ENCODE measurements at regions not wholly inside any gene's neighbourhood (a gene's known extent, or its start where the extent isn't known, plus 50 kb on each side); places are given as distances from the start of the nearest gene placed in this dataset.

DNA sequence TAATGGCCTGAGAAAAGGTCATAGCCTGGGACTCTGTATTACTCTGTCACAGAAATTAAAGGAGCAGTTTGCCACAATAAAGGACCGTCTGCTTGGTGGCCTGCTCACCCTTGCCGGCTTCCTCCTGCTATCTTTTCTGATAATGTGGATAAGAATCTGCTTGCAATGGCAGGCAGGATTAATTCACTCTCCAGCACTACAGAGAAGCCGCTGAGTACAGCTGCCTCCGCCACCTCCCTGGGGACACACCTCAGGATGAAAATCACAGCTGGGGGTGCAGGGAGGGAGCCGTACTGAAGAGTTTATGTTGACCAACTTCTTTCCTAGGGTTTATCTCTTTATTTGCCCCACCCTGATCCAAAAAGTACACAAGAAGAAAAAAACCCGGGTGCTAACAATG, 245.9 kb upstream of the RPL38 start:
- ATAC-seq = no peak

DNA sequence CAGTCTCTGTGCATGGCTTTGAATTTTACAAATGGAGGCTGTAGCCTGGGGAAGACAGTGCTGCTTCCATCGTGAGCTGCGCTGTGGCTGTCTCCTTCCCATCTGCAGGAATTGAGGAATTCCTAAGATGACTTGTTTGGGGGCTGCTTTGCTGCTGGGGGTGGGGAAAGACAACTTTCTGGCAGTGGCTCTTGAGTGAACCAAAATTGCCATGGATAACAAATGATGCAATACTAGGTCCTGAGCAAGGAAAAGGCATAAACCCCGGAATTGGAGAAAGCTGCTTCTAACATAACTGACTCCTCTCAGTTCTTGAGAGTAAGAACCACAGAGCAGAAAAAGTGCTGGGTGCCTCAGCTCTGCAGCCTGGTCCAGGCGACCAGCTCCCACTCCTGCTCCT, 245.0 kb upstream of the RPL38 start:
- ATAC-seq = no peak

DNA sequence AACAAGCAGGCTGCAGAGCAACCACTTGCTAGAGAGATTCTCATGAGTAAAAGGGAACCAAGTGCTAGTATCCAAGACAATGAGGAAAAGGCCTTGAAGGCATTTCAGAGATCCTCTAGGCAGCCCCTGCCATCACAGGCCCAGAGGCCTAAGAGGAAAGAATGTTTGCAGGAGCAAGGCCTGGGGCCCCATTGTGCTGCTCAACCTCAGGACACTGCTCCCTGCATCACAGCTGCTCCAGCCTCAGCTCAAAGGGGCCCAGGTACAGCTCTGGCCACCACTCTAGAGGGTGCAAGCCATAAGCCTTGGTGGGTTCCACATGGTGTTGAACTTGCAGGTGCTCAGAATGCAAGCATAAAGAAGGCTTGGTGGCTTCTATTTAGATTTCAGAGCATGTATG, 243.0 kb upstream of the RPL38 start:
- ATAC-seq = no peak

DNA sequence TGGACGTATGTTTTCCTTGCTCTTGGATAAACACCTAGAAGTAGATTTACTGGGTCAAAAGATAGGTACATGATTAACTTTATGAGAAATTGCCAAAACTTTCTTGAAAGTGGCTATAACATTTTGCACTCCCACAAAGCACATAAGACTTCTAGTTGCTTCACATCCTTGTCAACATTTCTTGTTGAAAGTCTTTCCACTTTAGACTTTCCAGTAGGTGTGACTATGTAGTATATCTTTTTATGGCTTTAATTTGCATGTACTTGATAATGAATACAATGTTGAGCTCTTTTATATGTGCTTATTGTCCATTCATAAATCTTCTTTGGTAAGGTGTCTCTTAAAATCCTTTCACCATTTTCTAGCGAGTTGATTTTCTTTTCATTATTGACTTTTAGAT, 241.2 kb upstream of the RPL38 start:
- no peak for ATAC-seq

DNA sequence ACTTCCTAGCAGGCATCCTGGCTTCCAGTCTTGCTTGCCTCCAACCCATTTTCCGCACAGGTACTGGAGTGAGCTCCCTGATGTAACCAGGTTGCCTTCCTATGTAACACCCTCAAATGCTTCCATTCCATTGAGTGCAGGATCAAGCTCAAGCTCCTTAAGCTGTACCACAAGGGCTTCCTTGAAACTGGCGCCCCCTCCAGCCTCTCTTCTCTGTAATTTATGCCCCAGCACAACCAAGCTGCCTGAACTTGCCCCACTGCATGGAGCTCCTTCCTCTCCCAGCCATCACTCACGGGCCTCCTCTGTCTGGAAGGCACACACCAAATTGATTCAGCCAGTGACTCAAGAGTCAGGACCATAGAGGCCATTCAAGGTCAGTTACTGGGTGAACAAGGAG, 234.8 kb upstream of the RPL38 start:
- ATAC-seq = no peak

DNA sequence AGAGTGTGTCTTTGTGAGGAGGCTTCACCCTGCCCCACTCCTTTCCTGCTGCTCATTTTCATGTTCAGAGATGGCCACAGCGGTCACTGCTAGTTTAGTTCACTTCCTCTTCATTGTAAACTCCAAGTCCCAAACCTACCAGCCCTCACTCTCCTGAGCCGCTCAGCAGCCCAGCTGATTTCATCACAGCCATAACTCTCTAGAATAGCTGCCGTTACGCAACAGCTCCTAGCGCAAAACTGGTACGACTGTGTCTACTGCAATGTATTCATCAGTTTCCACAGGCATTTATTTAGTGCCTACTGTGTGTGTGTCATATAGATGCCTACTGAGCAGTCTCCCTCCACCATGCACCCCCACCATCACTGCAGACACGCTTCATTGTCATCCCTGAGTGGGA, 233.5 kb upstream of the RPL38 start:
- ATAC-seq = no peak

DNA sequence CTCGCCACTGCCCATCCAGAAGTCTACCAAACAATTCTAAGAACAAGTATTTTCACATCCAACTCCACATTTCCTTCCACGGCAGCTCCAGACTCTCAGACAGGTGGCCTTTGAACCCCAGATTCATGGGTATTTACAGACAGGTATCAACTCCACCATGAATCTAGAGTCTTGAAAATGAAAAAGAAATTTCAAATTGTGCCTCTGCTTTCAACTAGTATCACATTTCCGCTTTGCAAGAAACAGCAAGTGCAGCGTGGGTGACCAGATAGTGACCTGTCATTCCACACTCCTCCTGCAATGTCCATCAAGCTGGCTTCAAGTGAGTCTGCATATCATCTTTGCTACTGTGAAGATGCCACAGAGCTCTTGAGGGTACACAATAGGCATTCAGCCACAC, 232.4 kb upstream of the RPL38 start:
- ATAC-seq = no peak

DNA sequence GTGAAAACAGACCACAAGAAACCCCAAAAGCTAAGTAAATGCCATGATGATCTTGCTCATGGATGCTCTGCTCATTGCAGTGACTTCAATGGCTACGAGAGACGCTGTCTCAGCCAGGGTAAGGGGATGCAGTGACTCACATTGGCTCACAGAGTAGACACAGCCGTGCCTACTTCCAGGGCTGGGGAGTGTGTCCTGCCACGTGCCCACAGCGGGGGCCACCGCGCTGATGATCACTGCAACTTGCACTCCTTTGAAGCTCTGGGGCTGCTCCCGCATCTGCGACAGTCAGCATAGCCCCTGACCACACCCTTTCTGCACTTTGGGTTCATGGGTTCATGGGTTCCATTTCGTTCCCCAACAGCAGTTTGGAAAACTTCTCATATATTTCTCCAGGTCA, 231.4 kb upstream of the RPL38 start:
- no peak for ATAC-seq

DNA sequence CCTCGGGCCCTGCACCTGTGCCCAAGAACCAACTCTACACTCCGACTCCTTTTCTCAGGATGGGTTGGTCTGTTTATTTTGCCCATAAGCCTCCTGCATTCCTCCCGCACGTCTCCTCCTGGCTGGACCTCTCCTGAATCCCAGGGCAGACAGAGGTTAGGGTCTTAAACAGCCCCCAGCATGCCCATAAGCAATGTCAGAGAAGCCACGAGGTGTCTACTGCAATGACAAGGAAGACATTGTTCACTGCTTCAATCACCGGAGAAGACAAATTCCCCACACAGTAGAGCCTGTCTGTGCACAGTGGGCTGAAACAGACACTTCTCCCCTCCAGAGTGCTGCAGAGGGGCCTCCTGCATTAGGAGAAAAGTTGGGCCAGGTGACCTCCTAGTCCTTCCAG, 230.6 kb upstream of the RPL38 start:
- no peak for ATAC-seq

DNA sequence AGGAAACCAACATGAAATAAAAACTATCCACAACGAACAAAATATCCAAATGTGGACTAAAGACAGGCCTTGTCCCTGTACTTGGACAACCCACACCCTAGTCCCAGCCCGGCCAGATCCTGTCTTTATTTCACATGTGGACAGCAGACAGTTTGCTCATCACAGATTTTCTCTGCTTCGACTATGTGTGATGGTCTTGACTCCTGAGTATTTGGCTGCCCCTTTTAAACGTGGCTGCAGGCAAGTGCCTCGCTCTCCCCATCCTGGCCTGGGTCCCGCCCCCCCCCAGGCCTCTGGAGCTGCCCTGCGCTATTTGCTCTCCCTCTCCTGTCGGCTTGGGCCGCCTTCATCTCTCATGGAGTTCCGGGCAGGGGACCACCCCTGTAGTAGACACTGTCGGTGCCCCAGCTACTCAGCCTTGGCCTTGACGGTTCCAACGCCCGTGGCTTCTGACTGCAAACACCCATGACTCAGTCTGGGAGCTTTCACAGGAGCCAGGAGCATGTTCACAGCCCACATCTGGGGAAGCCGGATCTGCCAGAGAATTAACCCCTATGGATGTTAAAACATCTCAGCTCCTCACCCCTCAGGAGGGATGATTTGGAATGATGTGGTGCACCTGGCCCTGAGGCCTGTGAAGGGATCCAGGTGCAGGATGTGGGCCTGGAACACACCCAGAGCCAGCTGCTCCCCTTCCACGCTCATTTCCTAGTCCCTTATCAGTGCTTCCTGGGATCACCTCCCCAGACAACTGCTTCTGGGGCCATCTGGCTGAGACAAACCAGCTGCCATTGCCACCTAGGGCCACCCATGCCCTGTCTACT, 229.7 kb upstream of the RPL38 start:
- no peak for ATAC-seq

DNA sequence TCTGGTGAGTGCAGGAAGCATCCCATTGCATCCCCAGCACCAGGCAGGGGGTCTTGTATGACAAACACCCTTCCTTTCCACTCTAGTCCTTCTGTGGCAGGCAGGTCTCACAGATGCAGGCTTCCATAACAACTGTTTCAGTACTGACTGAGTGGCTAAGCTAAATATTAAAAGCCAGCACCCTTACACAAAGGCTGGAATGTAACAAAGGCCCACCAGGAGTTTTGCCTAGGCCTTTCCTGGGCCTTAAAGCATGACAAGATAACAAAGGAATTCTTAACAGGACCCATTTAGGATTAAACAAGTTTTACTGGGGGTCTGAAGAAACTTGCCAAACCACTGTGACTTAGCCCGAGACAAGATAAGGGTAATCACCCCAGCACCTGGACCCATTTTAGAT, 228.9 kb upstream of the RPL38 start:
- ATAC-seq = no peak

DNA sequence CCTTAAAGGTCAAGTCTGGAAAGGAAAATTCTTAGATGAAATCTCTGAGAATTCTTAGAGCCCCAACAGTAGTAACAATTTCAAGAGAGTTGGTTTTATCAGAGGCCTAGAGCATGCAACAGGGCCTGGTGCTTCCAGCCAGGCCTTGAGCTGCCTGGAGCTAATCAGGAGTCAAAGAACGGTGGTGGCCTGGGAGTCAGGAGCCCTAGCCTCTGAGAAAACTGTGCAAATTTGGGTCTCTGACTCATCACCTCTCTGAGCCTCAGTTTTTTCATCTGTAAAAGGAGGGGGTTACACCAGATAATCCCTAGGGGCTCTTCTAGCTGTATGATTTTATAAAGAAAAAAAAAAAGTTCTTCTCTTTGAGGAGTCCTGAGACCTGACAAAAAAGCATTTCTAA, 227.3 kb upstream of the RPL38 start:
- ATAC-seq = no peak

DNA sequence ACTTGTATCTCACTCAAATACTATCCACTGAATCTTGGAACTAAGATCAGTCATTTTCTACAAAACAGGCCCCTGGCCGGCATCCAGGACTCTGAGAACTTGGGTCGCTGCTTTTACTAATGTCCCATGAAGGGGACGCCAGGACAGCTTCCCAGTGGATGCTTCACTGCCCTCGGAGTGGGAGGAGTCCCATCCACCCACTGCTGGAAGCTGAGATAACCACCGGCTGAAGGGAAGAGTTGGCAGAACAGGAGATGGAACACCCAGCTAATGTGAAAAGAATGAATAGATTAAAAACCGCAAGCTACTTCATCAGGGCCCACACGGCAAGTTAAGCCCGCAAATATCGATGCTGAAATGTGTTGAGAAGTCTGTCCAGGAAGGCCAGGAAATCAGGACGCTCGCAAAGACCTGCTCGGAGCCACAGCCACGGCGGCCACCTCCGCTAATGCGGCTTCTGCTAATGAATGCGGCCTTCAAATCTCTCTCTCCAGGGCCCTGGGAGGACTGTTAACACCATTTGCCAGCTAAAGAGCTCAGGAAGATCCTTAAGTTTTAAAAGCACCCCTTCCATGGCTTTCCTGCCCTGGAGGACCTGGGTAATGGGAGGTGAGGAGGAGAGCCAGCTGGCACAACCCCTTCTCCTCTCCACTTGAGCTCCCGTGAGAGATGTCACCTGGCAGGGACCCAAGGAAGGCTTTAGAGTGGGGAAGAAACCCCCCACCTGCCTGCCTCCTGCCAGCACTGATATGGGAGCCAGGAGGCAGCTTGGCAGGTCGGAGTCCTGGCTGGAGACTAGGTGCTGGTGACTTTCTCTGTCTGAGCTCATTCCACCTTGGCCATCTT, 226.6 kb upstream of the RPL38 start:
- ATAC-seq = no peak

DNA sequence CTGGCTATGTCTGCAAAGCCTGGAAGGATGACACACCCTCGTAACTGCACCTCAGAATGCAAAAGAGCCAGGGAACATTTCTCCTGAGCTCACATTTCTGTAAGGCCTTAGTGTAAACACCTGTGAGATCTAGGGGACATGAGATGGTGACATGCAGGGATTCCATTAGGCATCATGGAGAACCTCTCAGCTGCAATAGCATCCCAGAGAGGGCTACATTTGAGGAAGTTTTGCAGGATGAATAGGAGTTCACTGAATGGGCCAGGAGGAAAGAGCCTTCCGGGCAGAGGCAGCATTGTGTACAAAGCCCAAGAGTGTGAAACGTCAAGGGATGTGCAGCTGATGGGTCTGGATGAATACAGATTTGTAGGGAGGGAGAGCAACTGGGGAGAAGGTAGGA, 223.0 kb upstream of the RPL38 start:
- ATAC-seq = no peak

DNA sequence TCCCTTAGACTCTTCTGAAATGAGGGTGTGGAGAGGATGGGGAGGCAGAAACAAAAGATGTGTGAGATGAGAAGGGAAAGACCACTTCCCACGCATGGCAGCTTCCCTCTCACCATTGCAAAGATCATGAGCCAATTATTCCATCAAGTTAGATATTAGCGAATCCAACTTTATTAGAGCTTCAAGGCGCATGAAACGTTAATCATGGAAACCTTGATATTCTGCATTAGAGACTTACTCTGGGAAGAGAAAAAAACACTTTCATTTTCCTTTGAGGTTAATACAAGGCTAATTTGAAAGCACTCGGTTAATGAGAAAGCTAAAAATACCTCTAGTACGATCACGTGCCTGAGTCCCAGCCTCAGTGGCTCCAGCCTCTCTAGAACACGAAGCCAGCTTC, 220.6 kb upstream of the RPL38 start:
- ATAC-seq = no peak

DNA sequence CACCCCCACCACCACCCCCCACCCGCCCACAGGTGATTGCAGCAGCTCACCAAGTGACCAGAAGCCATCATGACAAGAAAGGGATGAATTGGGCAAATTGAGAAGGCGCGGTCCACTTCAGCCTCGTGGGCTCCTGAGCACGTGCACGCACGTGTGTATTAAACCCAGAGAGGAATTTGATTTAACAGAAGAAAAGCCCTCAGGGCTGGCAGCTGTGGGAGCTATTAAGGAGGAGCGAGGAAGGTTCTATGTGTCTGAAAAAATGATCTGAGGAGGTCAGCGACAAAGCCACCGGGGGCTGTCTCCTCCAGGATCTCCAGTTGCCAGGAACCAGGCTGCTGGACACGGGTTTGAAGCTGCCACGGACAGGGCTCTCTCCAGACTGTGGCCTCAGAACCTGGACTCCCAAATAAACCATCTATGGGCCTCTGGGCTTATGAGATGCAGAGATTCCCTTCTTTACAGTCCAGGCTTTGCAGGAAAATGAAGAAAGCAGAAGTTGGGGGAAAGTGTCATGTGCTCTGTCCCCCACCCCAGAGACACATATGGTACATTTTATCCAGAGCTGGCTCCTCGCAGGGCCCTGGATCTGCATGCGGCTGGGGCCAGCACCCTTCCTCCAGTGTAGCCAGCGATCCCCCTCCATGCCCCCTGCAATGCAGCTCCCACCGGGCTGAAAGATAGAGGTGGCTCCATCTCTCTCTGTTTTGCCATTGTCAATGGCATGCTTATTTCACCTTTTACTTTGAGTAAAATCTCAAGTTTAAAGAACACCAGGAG, 219.7 kb upstream of the RPL38 start:
- no peak for ATAC-seq

DNA sequence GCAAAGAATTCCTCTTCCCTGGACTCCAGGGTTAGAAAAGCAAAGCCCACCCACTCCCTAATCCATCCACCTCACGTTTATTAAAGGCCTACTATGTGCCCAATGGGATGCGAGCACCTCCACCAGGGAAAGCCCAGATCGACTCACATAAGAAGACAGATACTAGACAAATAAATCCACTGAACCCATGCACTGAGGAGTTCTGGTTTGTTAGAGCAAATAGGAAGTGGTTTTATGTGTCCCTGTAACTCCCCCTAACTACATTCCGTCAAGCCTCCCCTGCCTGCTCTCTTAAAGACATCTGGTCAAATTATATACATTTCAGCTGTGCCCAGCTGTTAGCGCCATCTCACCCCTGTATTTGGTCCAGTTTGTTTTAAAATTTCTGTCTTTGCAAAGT, 218.5 kb upstream of the RPL38 start:
- ATAC-seq = no peak

DNA sequence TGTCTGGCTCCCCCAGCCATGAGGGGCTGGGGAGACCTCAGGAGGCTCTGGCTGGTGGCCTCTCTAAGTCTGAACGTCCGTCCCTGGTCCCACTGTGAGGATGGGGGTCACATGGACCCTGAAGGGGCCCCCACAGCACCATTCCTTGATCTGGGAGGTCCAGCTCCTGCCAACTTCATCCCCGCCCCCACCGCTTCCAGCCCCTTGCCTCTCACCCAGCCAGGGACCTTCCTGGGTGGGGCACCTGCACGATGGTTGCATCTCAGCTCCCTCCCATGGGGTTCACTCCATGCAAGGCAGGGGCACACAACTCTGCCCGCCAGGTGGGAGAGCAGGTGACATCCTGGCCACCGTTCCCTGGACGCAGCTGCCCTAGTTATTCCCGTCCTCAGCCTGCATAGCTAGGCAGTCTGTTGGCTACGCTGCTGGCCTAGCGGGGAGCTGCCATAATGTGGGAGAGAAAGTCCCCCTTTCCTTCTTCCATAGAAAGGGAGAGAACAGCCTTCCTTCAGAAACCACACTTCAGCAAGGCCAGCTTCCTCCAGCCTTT, 217.9 kb upstream of the RPL38 start:
- ATAC-seq = no peak

DNA sequence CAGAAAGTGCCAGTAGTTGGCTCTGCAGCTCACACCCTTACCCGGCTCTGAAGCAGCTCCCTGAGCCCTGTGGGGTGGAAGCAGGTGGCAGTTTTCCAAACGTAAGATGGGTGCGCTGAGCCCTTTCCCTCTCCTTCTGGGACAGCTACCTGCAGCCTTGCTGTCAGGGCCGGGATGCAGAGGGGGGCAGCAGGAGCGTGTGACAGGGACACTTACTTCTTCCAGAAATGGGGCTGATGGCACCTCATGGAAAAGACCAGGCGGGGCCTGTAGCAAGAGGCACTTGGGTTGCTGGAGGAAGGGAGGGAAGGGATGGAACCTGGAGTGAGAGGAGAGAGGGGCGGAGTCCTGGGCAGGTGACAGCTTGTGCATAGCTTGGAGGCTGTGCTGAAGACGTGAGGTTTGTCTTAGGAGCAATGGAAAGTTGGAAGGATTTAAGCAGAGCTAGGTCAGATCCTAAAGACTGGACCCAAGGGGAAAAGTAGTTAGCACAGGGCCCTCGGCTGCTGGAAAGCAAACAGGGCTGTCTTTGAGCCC, 216.8 kb upstream of the RPL38 start:
- no peak for ATAC-seq

DNA sequence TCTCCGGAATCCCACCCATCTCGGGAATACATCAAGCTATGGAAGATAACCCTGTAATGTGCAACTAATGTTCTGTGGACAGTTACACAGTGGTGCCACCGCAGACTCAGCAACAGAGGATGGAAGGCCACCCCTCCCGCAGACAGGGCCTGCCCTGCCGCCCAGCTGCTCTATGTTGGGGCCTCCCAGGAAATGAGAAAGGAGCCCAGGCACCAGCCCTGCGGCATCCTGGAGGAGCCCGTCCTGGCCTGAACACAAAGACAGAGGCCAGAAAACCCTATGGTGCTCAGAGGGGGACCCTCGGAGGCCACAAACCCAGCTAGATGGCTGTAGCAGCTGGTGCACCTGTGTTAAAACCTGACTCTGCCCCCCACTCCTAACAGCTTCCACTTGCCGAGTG, 216.1 kb upstream of the RPL38 start:
- no peak for ATAC-seq

DNA sequence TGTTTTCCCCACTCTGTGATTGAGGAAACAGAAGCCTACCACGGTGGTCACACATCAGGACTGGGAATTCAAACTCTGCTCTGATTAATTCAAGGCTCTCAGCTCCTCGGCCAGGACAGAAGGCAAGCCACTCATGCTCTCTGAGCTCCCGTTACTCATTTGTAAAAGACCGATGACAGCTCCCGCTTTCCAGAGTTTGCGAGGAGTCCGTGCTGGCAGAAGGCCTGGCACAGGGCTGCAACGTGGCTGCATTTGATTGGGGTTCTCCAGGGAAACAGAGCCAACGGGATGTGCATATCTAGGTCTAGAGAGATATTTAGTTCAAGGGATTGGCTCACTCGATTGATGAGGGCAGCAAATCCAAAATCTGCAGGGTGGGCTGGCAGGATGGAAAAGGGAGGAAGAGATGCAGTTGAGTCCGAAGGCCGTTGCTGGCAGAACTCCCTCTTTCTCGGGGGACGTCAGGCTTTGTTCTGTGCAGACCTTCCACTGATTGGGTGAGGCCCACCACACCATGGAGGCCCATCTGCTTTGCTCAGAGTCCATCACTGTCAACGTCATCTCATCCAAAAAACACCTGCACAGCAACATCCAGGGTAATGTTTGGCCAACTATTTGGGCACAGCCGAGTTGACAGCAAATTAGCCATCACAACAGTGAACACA, 215.5 kb upstream of the RPL38 start:
- ATAC-seq = no peak

DNA sequence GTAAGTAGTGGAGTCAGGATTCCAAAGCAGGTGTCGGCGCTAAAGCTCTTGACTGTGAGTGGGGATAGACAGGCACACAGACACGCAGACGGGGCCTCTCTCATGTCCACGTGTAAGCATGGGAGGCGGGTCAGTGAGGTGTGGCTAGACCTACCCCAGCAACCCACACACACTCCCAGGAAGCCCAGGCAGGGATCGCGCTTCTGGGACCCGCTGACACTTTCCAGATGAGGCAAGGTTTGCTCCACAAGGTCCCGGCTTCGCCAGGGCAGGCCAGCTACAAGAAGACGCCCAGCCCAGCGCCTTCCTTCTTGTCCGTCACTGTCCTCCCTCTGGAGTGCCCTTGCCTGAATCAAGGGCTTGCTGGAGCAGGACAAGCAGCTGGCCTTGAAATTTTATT, 213.8 kb upstream of the RPL38 start:
- ATAC-seq = no peak

Data from activated CD4-positive, CD25-positive, alpha-beta regulatory T cell treated with anti-CD3 and anti-CD28 coated beads, Interleukin-2, amount 50 U/mL, for 24 hours (primary cell).